Vagina (tissue), 2 donors: ENCODE measurements at regions not wholly inside any gene's neighbourhood (a gene's known extent, or its start where the extent isn't known, plus 50 kb on each side); places are given as distances from the start of the nearest gene placed in this dataset.
"Not testable (repeated sequence)": the region's sequence is repeated elsewhere in the genome, so short reads cannot be mapped to it uniquely, and the experiment has no call there.

Experiments
- CTCF ChIP-seq, 3 experiments: fragments of 450-650 bp in 2 of 3; fragments of 200-600 bp in 1 of 3; sonication (generic) in 1 of 3; IDR thresholded peaks; one replicate each; pipeline ENCODE4 v1.5.1; 2017 to 2019; ENCODE audit warnings: antibody characterized with exemption in 3 of 3, mild to moderate bottlenecking in 2 of 3, moderate library complexity in 2 of 3
- POLR2A ChIP-seq, 2 donors: fragments of 450-650 bp; IDR thresholded peaks; one replicate each; pipeline ENCODE4 v1.6.1; 2017; ENCODE audit warnings: antibody characterized with exemption in 2 of 2, mild to moderate bottlenecking in 2 of 2, moderate library complexity in 2 of 2
- POLR2AphosphoS5 ChIP-seq, 2 donors: sonication (generic); formaldehyde crosslinking; IDR thresholded peaks; one replicate each; pipeline ENCODE4 v1.9.0; 2017; ENCODE audit warnings: antibody characterized with exemption in 2 of 2, mild to moderate bottlenecking in 2 of 2, low read depth in 1 of 2; ENCODE audit not compliant: insufficient read depth in 1 of 2

GRCh38 chr12:9543341-9543740, 64.4 kb downstream of the KLRB1 start:
- TF ChIP-seq POLR2AphosphoS5 (IDR thresholded peaks at IDR 0.05; ENCODE audit: insufficient read depth in 1 of 2, low read depth in 1 of 2); POLR2A (IDR thresholded peaks at IDR 0.05); CTCF (IDR thresholded peaks at IDR 0.05): not testable (repeated sequence)
